ENCODE measurements at regions not wholly inside any gene's neighbourhood (a gene's known extent, or its start where the extent isn't known, plus 50 kb on each side); places are given as distances from the start of the nearest gene placed in this dataset.

GRCh38 chr2:81290846-81291245 is 986.3 kb upstream of the LRRTM1 start:
- CTCF ChIA-PET, result no interaction called here

GRCh38 chr2:81283081-81283480 is 978.5 kb upstream of the LRRTM1 start:
- Histone ChIP-seq H3K9ac (ENCODE audit: low read length) (no peak overlapping the region), H3K4me1 (ENCODE audit: insufficient read depth, low read length) (0 out of 2 replicates have a peak, but pooled peaks cover 4% of the 10 kb centered on the region), H3K79me2 (ENCODE audit: low read length) (no peaks in the 10 kb centered on the region), H2AFZ (ENCODE audit: low read length) (no peak overlapping the region), H3K27me3 (ENCODE audit: low read length) (no peaks in the 10 kb centered on the region), H3K27ac (ENCODE audit: low read length) (no peak overlapping the region), H4K20me1 (ENCODE audit: low read length) (no peaks in the 10 kb centered on the region), H3K9me2 (replicated peaks; ENCODE audit: low read length) (no peaks in the 10 kb centered on the region), H3K9me3 (ENCODE audit: low read length) (no peaks in the 10 kb centered on the region), H3F3A (ENCODE audit: low read length, unreplicated experiment) (no peaks in the 10 kb centered on the region), H3K4me3 (ENCODE audit: low read length) (no peak overlapping the region), H3K4me2 (ENCODE audit: low read length) (no peak overlapping the region), H3K36me3 (ENCODE audit: low read depth, low read length) (no peaks in the 10 kb centered on the region)
- TF ChIP-seq CTCF (conservative IDR thresholded peaks at IDR 0.05; ENCODE audit: low read depth, low read length), result no peak
- no peak for TF ChIP-seq EZH2phosphoT487 (IDR thresholded peaks at IDR 0.05; ENCODE audit: borderline replicate concordance, low read length)
- TF ChIP-seq EZH2 (IDR thresholded peaks at IDR 0.05; ENCODE audit: low read length, unreplicated experiment), result no peak
- intact Hi-C loops (cut with micrococcal nuclease), result no loop called here
- peak; percentile 74 for ATAC-seq
- CTCF ChIA-PET, result no interaction called here
- POLR2A ChIA-PET (ENCODE audit: unreplicated experiment), result no interaction called here
- peak; percentile 53 for DNase-seq
- BruUV-seq (replicated peaks), result no TSS peak

More at GRCh38 chr2:81290846-81291245, 986.3 kb upstream of the LRRTM1 start:
- POLR2A ChIA-PET (ENCODE audit: unreplicated experiment), result no interaction called here
- Histone ChIP-seq H3K79me2 (ENCODE audit: low read length) (no peaks in the 10 kb centered on the region), H3K4me1 (ENCODE audit: insufficient read depth, low read length) (no peaks in the 10 kb centered on the region), H3K9me2 (replicated peaks; ENCODE audit: low read length) (no peaks in the 10 kb centered on the region), H2AFZ (ENCODE audit: low read length) (no peak overlapping the region), H3K4me2 (ENCODE audit: low read length) (no peak overlapping the region), H3K9ac (ENCODE audit: low read length) (no peak overlapping the region), H3F3A (ENCODE audit: low read length, unreplicated experiment) (no peaks in the 10 kb centered on the region), H3K27ac (ENCODE audit: low read length) (no peak overlapping the region), H3K36me3 (ENCODE audit: low read depth, low read length) (no peaks in the 10 kb centered on the region), H4K20me1 (ENCODE audit: low read length) (no peaks in the 10 kb centered on the region), H3K9me3 (ENCODE audit: low read length) (peaks cover 6% of the 10 kb centered on the region; the same call in 1 of the 2 replicates), H3K4me3 (ENCODE audit: low read length) (no peak overlapping the region), H3K27me3 (ENCODE audit: low read length) (no peaks in the 10 kb centered on the region)
- no peak for TF ChIP-seq EZH2phosphoT487 (IDR thresholded peaks at IDR 0.05; ENCODE audit: borderline replicate concordance, low read length)
- TF ChIP-seq EZH2 (IDR thresholded peaks at IDR 0.05; ENCODE audit: low read length, unreplicated experiment), result no peak
- TF ChIP-seq CTCF (conservative IDR thresholded peaks at IDR 0.05; ENCODE audit: low read depth, low read length), result no peak
- DNase-seq (no peak), ATAC-seq (no peak)
- BruUV-seq (replicated peaks), result no TSS peak
- intact Hi-C loops (cut with micrococcal nuclease), result no loop called here

- intact Hi-C loops (cut with micrococcal nuclease), result no loop called here
- Histone ChIP-seq H3K79me2 (ENCODE audit: low read length) (no peaks in the 10 kb centered on the region), H3K4me3 (ENCODE audit: low read length) (no peak overlapping the region), H3K36me3 (ENCODE audit: low read depth, low read length) (no peaks in the 10 kb centered on the region), H3K4me2 (ENCODE audit: low read length) (no peak overlapping the region), H3K27me3 (ENCODE audit: low read length) (no peaks in the 10 kb centered on the region), H3K9me3 (ENCODE audit: low read length) (no peaks in the 10 kb centered on the region), H3K9ac (ENCODE audit: low read length) (no peak overlapping the region), H4K20me1 (ENCODE audit: low read length) (no peaks in the 10 kb centered on the region), H3K27ac (ENCODE audit: low read length) (no peak overlapping the region), H3K4me1 (ENCODE audit: insufficient read depth, low read length) (0 out of 2 replicates have a peak, but pooled peaks cover 4% of the 10 kb centered on the region), H3K9me2 (replicated peaks; ENCODE audit: low read length) (no peaks in the 10 kb centered on the region), H3F3A (ENCODE audit: low read length, unreplicated experiment) (no peaks in the 10 kb centered on the region), H2AFZ (ENCODE audit: low read length) (no peak overlapping the region)
- TF ChIP-seq CTCF (conservative IDR thresholded peaks at IDR 0.05; ENCODE audit: low read depth, low read length), result no peak
- no peak for TF ChIP-seq EZH2 (IDR thresholded peaks at IDR 0.05; ENCODE audit: low read length, unreplicated experiment)
- TF ChIP-seq EZH2phosphoT487 (IDR thresholded peaks at IDR 0.05; ENCODE audit: borderline replicate concordance, low read length), result no peak
- ATAC-seq, result no peak
- CTCF ChIA-PET, result no interaction called here
- no TSS peak for BruUV-seq (replicated peaks)
- no peak for DNase-seq
- POLR2A ChIA-PET (ENCODE audit: unreplicated experiment), result no interaction called here
These were observed 977.7 kb upstream of the LRRTM1 start for GRCh38 chr2:81282151-81282769.
